ENCODE measurements at regions not wholly inside any gene's neighbourhood (a gene's known extent, or its start where the extent isn't known, plus 50 kb on each side); places are given as distances from the start of the nearest gene placed in this dataset.

DNA sequence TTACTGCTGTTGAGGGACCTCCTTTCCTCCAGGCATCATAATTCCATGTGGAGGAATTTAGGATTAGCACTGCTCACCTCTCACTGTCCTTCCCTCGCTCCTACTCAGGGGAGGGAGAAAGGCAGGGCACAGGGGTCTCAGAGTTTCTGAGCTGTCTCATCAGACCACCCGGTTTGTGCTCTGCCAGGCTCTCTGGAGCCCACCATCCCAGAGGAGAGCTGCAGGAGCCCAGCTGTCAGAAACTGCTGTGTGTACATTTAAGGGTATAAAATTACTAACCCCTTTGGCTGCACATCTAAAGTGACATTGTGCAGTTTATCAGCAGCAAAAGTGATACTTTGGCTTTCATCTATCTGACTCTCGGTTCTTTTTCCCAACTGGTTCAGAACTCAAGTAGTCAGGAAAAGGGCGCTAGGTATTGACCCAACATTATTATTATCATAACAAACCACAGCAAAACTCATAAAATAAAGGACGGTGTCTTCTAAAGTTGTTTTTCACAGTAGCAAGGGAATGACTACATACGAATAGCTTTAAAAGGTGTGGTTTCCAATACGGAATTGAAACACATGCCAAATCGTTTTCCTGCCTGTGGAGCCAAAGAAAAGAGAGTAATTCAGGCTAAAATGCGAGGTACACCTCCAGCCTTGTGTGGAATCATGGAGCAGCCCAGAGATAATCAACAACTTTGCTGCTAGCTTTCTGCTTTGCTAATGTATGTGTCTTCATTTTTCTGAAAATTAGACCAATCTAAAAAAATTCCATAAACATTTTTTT, 348.1 kb downstream of the TMEM167A start:
- Histone ChIP-seq H3K4me1 (ENCODE audit: control insufficient read depth in 1 of 2, insufficient read depth in 2 of 2, low read length in 2 of 2) (peaks cover 0 to 18% of the 10 kb centered on the region in 2 experiments; a peak in 1 of 4 replicates), H3K9me2 (ENCODE audit: insufficient read depth) (no peaks in the 10 kb centered on the region), H4K20me1 (ENCODE audit: insufficient read depth) (no peaks in the 10 kb centered on the region), H3K27me3 (ENCODE audit: insufficient read depth, low read length) (no peaks in the 10 kb centered on the region), H2AFZ (ENCODE audit: low read depth, low read length, poor library complexity, severe bottlenecking) (peak overlapping the region; percentile 31), H3K4me3 (replicated peaks in 1 of 2; ENCODE audit: low read depth in 1 of 2, low read length in 2 of 2) (no peak overlapping the region), H3K79me2 (ENCODE audit: insufficient read depth, low read length) (no peaks in the 10 kb centered on the region), H3K27ac (ENCODE audit: low read depth, low read length) (no peak overlapping the region), H3K9ac (ENCODE audit: low read length) (no peak overlapping the region), H3K4me2 (ENCODE audit: low read length) (peak overlapping the region; percentile 13; the same call in 1 of the 2 replicates), H3K36me3 (ENCODE audit: control insufficient read depth in 1 of 2, insufficient read depth in 2 of 2, low read length in 2 of 2) (no peaks in the 10 kb centered on the region), H3K9me3 (ENCODE audit: control insufficient read depth in 1 of 2, insufficient read depth in 1 of 2, low read depth in 1 of 2, low read length in 2 of 2) (no peaks in the 10 kb centered on the region)
- ChIA-PET RAD21 (ENCODE audit: low non-redundant PET in 1 of 2, low total read pairs in 2 of 2, uncharacterized antibody in 2 of 2, unreplicated experiment in 2 of 2) (no interaction called here), CTCF (no interaction called here), POLR2A (no interaction called here)
- no peak for TF ChIP-seq ZFX (IDR thresholded peaks at IDR 0.05)
- TF ChIP-seq ZNF274 (IDR thresholded peaks at IDR 0.05; ENCODE audit: low read depth, low read length): no peak
- TF ChIP-seq SIN3A (IDR thresholded peaks at IDR 0.05; ENCODE audit: low read depth): no peak
- TF ChIP-seq, protein P1, sequence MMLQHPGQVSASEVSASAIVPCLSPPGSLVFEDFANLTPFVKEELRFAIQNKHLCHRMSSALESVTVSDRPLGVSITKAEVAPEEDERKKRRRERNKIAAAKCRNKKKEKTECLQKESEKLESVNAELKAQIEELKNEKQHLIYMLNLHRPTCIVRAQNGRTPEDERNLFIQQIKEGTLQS (IDR thresholded peaks at IDR 0.05): no peak
- no peak for TF ChIP-seq FOSL1 (IDR thresholded peaks at IDR 0.05; ENCODE audit: low read depth)
- no peak for TF ChIP-seq YY1 (IDR thresholded peaks at IDR 0.05; ENCODE audit: extremely low read depth, insufficient replicate concordance, low read depth, low read length)
- no peak for TF ChIP-seq EZH2 (IDR thresholded peaks at IDR 0.05)
- TF ChIP-seq, protein P2, sequence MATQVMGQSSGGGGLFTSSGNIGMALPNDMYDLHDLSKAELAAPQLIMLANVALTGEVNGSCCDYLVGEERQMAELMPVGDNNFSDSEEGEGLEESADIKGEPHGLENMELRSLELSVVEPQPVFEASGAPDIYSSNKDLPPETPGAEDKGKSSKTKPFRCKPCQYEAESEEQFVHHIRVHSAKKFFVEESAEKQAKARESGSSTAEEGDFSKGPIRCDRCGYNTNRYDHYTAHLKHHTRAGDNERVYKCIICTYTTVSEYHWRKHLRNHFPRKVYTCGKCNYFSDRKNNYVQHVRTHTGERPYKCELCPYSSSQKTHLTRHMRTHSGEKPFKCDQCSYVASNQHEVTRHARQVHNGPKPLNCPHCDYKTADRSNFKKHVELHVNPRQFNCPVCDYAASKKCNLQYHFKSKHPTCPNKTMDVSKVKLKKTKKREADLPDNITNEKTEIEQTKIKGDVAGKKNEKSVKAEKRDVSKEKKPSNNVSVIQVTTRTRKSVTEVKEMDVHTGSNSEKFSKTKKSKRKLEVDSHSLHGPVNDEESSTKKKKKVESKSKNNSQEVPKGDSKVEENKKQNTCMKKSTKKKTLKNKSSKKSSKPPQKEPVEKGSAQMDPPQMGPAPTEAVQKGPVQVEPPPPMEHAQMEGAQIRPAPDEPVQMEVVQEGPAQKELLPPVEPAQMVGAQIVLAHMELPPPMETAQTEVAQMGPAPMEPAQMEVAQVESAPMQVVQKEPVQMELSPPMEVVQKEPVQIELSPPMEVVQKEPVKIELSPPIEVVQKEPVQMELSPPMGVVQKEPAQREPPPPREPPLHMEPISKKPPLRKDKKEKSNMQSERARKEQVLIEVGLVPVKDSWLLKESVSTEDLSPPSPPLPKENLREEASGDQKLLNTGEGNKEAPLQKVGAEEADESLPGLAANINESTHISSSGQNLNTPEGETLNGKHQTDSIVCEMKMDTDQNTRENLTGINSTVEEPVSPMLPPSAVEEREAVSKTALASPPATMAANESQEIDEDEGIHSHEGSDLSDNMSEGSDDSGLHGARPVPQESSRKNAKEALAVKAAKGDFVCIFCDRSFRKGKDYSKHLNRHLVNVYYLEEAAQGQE (IDR thresholded peaks at IDR 0.05; ENCODE audit: low read depth): no peak
- TF ChIP-seq POLR2AphosphoS5 (IDR thresholded peaks at IDR 0.05; ENCODE audit: low read depth, low read length): no peak
- TF ChIP-seq POLR2A (IDR thresholded peaks at IDR 0.05; ENCODE audit: borderline replicate concordance, extremely low read depth, insufficient read depth, insufficient read length): no peak
- TF ChIP-seq SRF (IDR thresholded peaks at IDR 0.05; ENCODE audit: low read depth): no peak
- TF ChIP-seq TCF7L2 (IDR thresholded peaks at IDR 0.05; ENCODE audit: borderline replicate concordance, extremely low read depth, insufficient read depth, insufficient read length): no peak
- TF ChIP-seq JUND (IDR thresholded peaks at IDR 0.05): no peak
- TF ChIP-seq, protein P3, sequence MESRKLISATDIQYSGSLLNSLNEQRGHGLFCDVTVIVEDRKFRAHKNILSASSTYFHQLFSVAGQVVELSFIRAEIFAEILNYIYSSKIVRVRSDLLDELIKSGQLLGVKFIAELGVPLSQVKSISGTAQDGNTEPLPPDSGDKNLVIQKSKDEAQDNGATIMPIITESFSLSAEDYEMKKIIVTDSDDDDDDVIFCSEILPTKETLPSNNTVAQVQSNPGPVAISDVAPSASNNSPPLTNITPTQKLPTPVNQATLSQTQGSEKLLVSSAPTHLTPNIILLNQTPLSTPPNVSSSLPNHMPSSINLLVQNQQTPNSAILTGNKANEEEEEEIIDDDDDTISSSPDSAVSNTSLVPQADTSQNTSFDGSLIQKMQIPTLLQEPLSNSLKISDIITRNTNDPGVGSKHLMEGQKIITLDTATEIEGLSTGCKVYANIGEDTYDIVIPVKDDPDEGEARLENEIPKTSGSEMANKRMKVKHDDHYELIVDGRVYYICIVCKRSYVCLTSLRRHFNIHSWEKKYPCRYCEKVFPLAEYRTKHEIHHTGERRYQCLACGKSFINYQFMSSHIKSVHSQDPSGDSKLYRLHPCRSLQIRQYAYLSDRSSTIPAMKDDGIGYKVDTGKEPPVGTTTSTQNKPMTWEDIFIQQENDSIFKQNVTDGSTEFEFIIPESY (IDR thresholded peaks at IDR 0.05; ENCODE audit: extremely low read depth, insufficient replicate concordance, low read length): no peak
- TF ChIP-seq, protein P4, sequence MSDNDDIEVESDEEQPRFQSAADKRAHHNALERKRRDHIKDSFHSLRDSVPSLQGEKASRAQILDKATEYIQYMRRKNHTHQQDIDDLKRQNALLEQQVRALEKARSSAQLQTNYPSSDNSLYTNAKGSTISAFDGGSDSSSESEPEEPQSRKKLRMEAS (IDR thresholded peaks at IDR 0.05): no peak
- no peak for TF ChIP-seq CEBPB (IDR thresholded peaks at IDR 0.05; ENCODE audit: low read depth)
- TF ChIP-seq, protein P5, sequence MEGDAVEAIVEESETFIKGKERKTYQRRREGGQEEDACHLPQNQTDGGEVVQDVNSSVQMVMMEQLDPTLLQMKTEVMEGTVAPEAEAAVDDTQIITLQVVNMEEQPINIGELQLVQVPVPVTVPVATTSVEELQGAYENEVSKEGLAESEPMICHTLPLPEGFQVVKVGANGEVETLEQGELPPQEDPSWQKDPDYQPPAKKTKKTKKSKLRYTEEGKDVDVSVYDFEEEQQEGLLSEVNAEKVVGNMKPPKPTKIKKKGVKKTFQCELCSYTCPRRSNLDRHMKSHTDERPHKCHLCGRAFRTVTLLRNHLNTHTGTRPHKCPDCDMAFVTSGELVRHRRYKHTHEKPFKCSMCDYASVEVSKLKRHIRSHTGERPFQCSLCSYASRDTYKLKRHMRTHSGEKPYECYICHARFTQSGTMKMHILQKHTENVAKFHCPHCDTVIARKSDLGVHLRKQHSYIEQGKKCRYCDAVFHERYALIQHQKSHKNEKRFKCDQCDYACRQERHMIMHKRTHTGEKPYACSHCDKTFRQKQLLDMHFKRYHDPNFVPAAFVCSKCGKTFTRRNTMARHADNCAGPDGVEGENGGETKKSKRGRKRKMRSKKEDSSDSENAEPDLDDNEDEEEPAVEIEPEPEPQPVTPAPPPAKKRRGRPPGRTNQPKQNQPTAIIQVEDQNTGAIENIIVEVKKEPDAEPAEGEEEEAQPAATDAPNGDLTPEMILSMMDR (IDR thresholded peaks at IDR 0.05 in 2 of 3, conservative IDR thresholded peaks at IDR 0.05 in 1 of 3; ENCODE audit: borderline replicate concordance in 1 of 3, insufficient read depth in 1 of 3, low read depth in 2 of 3, low read length in 2 of 3): no peak
- TF ChIP-seq RAD21 (IDR thresholded peaks at IDR 0.05; ENCODE audit: low read depth): no peak
- no peak for TF ChIP-seq EGR1 (IDR thresholded peaks at IDR 0.05; ENCODE audit: low read depth)
- DNase-seq (ENCODE audit: low read depth, low spot score): no peak
- intact Hi-C loops (cut with micrococcal nuclease): no loop called here
- no peak for ATAC-seq
- BruUV-seq (replicated peaks): no TSS peak
